HL-60 (cell line): ENCODE measurements at regions not wholly inside any gene's neighbourhood (a gene's known extent, or its start where the extent isn't known, plus 50 kb on each side); places are given as distances from the start of the nearest gene placed in this dataset.

Experiments used
- CTCF ChIP-seq: IDR thresholded peaks from one replicate; pipeline ENCODE4 v1.5.1; 2011; ENCODE audit warnings: low read length, control low read depth, inconsistent platforms; ENCODE audit not compliant: insufficient read depth
- GABPA ChIP-seq: IDR thresholded peaks from 2 replicates; pipeline ENCODE4 v1.6.1; 2012; ENCODE audit warnings: low read depth
- POLR2AphosphoS5 ChIP-seq: IDR thresholded peaks from 2 replicates; pipeline ENCODE4 v1.6.1; 2012; ENCODE audit warnings: low read depth

GRCh38 chr11:109796253-109796652, 296.9 kb upstream of the ZC3H12C start:
- TF ChIP-seq GABPA (no peak), POLR2AphosphoS5 (no peak), CTCF (no peak)
